Urothelium cell line (cell line): ENCODE measurements at regions not wholly inside any gene's neighbourhood (a gene's known extent, or its start where the extent isn't known, plus 50 kb on each side); places are given as distances from the start of the nearest gene placed in this dataset.
A peak's percentile ranks its signal among the peaks of the same experiment; 100 is the strongest.

ENCODE experiments used
- DNase-seq: peaks from one replicate; pipeline ENCODE4 v3.0.0; 2011; ENCODE audit warnings: low spot score, mixed read lengths
- FAIRE-seq: peaks from 2 replicates; lab custom pipeline; 2011; peaks lifted over from hg19 to GRCh38; lab: Jason Lieb, UNC

GRCh38 chr3:14252321-14253021, 73.9 kb downstream of the LSM3 start:
- FAIRE-seq = no peak
- DNase-seq = peak; percentile 64

GRCh38 chr3:14253022-14253706, 74.5 kb downstream of the LSM3 start:
- DNase-seq (peak; percentile 43), FAIRE-seq (no peak)

- no peak for DNase-seq
- FAIRE-seq = no peak
Observed at GRCh38 chr3:14253707-14254382, 75.2 kb downstream of the LSM3 start.

- FAIRE-seq = peak; percentile 84
Observed at GRCh38 chr3:14254812-14255702, 76.4 kb downstream of the LSM3 start.

GRCh38 chr3:14256046-14256445, 77.4 kb downstream of the LSM3 start:
- DNase-seq (no peak), FAIRE-seq (no peak)

More at GRCh38 chr3:14254812-14255702, 76.4 kb downstream of the LSM3 start:
- no peak for DNase-seq

- DNase-seq = no peak
Observed at GRCh38 chr3:14256561-14257342, 78.1 kb downstream of the LSM3 start.

GRCh38 chr3:14258906-14259904, 80.6 kb downstream of the LSM3 start:
- FAIRE-seq = no peak
- no peak for DNase-seq

More at GRCh38 chr3:14256561-14257342, 78.1 kb downstream of the LSM3 start:
- FAIRE-seq = no peak

- no peak for FAIRE-seq
- DNase-seq = no peak
Observed at GRCh38 chr3:14260463-14260862, 81.8 kb downstream of the LSM3 start.

- no peak for FAIRE-seq
Observed at GRCh38 chr3:14261229-14261628, 82.6 kb downstream of the LSM3 start.

GRCh38 chr3:14262212-14262611, 83.6 kb downstream of the LSM3 start:
- FAIRE-seq (peak; percentile 13), DNase-seq (no peak)

More at GRCh38 chr3:14261229-14261628, 82.6 kb downstream of the LSM3 start:
- peak; percentile 88 for DNase-seq

GRCh38 chr3:14262867-14263266, 84.2 kb downstream of the LSM3 start:
- FAIRE-seq (no peak), DNase-seq (no peak)

- FAIRE-seq (no peak), DNase-seq (no peak)
Observed at GRCh38 chr3:14263317-14264005, 84.8 kb downstream of the LSM3 start.

- DNase-seq = no peak
- no peak for FAIRE-seq
Observed at GRCh38 chr3:14265246-14265962, 86.8 kb downstream of the LSM3 start.

- FAIRE-seq = no peak
- no peak for DNase-seq
Observed at GRCh38 chr3:14266361-14266760, 87.7 kb downstream of the LSM3 start.

GRCh38 chr3:14267976-14268375, 89.4 kb downstream of the LSM3 start:
- FAIRE-seq (no peak), DNase-seq (no peak)

- no peak for FAIRE-seq
- no peak for DNase-seq
Observed at GRCh38 chr3:14268897-14269296, 90.3 kb downstream of the LSM3 start.
